ENCODE measurements at regions not wholly inside any gene's neighbourhood (a gene's known extent, or its start where the extent isn't known, plus 50 kb on each side); places are given as distances from the start of the nearest gene placed in this dataset.

GRCh38 chr4:116070283-116070682 lies 956.9 kb upstream of the NDST4 start:
- no peak for ATAC-seq
- peaks cover 10% of the 10 kb centered on the region; the same call in 2 of the 3 replicates for H3K36me3 Mint-ChIP-seq (ENCODE audit: low read depth)
- no peaks in the 10 kb centered on the region for H3F3A ChIP-seq (replicated peaks; ENCODE audit: low read depth)

More at GRCh38 chr4:116070283-116070682, 956.9 kb upstream of the NDST4 start:
- peaks cover 8% of the 10 kb centered on the region; the same call in 1 of the 3 replicates for H3K9me3 Mint-ChIP-seq
- no peaks in the 10 kb centered on the region for H3K27me3 Mint-ChIP-seq (ENCODE audit: insufficient read depth, low read depth, poor library complexity)
- TF ChIP-seq EZH2phosphoT487 (IDR thresholded peaks at IDR 0.05; ENCODE audit: unreplicated experiment) = no peak
- TF ChIP-seq JUNB (IDR thresholded peaks at IDR 0.05; ENCODE audit: unreplicated experiment) = no peak
- no peak for TF ChIP-seq ZNF331 (CRISPR knock-in tag; IDR thresholded peaks at IDR 0.05; ENCODE audit: low read depth)
- TF ChIP-seq CTCF (conservative IDR thresholded peaks at IDR 0.05; ENCODE audit: low read depth in 2 of 2) = no peak
- no peak for TF ChIP-seq STAT1 (IDR thresholded peaks at IDR 0.05; ENCODE audit: unreplicated experiment)
- no peak for TF ChIP-seq CREB1 (CRISPR knock-in tag; IDR thresholded peaks at IDR 0.05; ENCODE audit: low read depth)
- no peak for TF ChIP-seq REST (IDR thresholded peaks at IDR 0.05; ENCODE audit: unreplicated experiment)
- no peak for TF ChIP-seq ETS1 (IDR thresholded peaks at IDR 0.05)
- TF ChIP-seq ZNF462 (CRISPR knock-in tag; IDR thresholded peaks at IDR 0.05) = no peak
- H2AFZ ChIP-seq = no peak overlapping the region
- no peak overlapping the region for H3K4me3 ChIP-seq
- no peaks in the 10 kb centered on the region for H3K79me2 ChIP-seq (replicated peaks; ENCODE audit: insufficient read depth)
- no peaks in the 10 kb centered on the region for H3K9me2 ChIP-seq (ENCODE audit: insufficient read depth)
- no peaks in the 10 kb centered on the region for H3K27me3 ChIP-seq (ENCODE audit: insufficient read depth)
- peaks cover 2% of the 10 kb centered on the region; the same call in 1 of the 3 replicates for H3K4me1 Mint-ChIP-seq
- no peak overlapping the region for H3K4me2 ChIP-seq
- no peaks in the 10 kb centered on the region for H3K36me3 ChIP-seq (ENCODE audit: insufficient read depth)
- H4K20me1 ChIP-seq (replicated peaks; ENCODE audit: insufficient read depth) = no peaks in the 10 kb centered on the region
- no peaks in the 10 kb centered on the region for H3K4me1 ChIP-seq (ENCODE audit: insufficient read depth)
- no peak overlapping the region for H3K4me3 Mint-ChIP-seq
- H3K27ac ChIP-seq (ENCODE audit: low read depth) = no peak overlapping the region
- no peak overlapping the region for H3K27ac Mint-ChIP-seq
- DNase-seq (ENCODE audit: low spot score) = no peak

Data from GM23338 (cell line).